ENCODE measurements at regions not wholly inside any gene's neighbourhood (a gene's known extent, or its start where the extent isn't known, plus 50 kb on each side); places are given as distances from the start of the nearest gene placed in this dataset.
"Not testable (repeated sequence)": the region's sequence is repeated elsewhere in the genome, so short reads cannot be mapped to it uniquely, and the experiment has no call there.

DNA sequence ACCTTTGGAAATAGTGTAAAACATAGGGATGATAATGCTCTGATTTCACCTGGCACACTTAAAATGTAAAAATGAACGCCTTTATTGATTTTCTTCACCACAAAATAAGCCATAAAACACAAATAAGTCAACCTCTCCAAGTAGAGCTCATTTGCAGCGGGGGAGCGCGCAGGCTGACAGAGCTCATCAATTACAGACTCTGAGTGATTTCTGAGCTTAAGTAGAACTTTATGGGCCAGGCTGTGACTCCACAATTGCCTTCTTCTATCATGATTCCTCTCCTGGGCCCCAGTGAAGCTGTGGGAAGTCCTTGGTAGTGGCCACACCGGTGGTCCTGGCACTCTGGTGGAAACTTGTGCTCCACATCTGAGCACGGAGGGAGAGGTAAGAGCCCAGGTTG, 789.0 kb upstream of the RAB6C start:
- DNase-seq (ENCODE audit: low read depth in 2 of 2) = no peak

DNA sequence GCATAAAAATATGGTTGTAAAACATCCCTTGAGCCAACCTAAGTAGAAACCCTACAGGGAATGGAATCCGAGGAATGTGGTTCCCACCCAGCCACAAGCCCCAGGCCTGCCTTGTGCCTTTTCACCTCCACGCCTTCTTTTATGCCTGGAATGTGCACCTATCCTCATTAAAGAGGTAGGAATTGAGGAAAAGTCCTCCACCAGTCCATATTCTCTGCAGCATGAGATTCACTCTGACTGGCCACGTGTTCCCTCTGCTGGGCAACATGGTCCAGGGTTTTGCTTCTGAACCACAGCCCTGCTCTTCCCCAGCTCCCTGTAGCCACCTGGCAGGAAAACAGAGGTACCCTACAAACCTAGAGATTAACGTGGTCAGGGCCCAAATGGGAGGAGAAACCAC, 787.9 kb upstream of the RAB6C start:
- no peak for DNase-seq (ENCODE audit: low read depth in 2 of 2)

DNA sequence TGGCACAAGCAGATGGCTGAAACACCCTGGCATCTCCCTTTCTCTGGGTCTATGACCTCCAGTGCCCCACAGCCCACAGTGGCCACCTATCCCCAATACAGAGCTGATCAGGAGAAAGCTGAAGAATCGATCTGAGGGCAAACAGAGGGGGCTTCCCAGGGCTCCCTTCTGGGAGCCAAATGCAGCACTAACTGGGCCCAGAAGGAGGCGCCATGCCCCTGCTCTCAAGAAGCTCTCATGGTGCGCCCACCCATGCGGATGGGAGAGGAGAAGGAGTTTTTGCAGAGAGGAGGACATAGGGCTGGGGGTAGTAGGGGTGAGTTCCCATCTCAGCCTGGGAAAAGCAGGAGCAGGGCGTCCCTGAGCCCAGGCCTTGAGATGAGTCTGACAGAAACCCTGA, 787.3 kb upstream of the RAB6C start:
- no peak for DNase-seq (ENCODE audit: low read depth in 2 of 2)

DNA sequence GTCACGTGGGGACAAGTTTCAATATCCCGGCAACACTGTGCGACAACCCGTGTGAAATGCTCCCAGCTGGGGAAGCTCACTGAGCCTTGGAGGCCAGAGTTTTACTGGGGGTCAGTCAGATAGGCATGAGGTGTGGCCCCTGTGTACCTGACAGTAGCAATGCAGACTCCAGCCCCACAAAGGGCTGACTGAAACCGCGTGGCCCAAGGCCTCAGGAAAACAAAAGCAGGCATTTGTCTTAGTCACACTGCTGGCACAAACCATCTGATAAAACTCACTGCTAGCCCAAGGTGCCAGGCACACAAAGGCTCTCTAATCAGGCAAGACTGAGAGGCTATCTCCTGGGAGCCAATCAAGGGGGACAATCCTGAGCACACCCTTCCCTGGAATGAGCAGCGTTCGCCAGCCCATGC, 786.6 kb upstream of the RAB6C start:
- DNase-seq (ENCODE audit: low read depth in 2 of 2) = no peak

DNA sequence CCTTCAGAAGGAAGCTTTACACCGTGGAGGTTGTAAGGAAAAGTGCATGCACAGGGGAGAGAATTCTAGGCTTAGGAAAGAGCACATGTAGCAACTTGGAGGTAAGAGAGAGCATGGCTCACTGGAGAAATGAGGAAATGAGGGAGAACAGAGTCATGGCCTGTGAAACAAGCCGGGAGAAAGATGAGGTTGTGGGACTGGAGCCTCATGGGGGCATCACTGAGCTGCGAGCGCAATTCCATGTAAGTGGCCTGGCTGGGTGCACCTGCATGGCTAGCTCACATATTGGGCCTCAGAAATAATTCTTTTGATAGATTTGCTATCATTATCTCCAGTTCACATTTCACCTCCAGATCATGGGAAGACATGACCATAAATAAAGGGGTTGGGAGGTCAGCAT, 785.5 kb upstream of the RAB6C start:
- no peak for DNase-seq (ENCODE audit: low read depth in 2 of 2)

DNA sequence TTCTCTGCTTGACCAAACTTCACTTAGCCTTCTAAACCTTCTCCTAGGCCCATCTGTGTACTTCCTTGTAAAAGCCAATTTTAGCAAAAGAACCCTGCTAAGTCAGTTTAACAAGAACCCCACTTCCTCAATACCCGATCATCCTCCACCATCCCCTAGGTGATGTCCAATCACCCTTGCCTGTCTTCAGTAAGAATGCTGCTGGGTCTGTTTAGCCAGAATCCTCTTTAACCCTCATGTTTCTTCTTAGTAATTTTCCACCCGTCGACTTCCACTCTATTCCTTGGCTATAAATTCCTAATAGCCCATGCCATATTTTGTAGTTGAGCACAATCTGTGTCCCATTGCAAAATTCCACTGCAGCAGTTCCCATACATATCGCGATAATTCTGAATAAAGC, 780.0 kb upstream of the RAB6C start:
- DNase-seq (ENCODE audit: low read depth in 2 of 2) = no peak

DNA sequence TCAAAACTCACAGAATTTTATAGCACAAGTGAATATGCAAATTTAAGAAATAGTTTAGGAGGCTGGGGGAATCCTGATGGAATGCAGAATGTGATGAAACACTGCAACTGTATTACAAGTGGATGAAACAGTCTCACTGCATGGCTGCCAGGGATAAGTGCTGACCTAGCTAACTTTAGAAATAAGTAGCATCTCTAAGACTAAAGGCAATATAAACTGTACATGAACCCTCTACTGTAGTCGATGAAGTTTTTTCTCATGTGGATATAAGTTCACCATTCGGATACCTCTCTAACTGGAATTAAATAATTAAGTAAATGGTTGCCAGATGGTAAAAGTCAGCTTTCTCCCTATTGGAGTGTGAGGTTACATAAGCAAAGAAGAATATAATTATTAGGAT, 777.8 kb upstream of the RAB6C start:
- DNase-seq (ENCODE audit: low read depth in 2 of 2) = no peak

DNA sequence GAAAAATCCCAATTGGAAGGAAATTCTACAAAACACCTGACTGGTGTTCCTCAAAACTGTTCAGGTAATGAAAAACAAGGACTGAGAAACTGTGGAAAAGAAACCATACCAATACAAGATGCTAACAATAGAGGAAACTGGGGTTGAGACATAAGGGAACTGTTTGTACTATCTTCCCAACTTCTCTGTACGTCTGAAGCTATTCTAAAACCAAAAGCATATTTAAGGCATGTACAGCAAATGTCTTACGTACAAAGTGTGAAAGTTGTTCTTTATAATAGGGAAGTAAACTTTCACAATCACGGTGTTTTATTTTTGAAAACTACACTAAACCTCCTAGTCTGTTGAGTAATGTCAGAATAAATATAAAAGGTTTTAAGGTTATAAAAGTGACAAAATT, 776.1 kb upstream of the RAB6C start:
- no peak for DNase-seq (ENCODE audit: low read depth in 2 of 2)

DNA sequence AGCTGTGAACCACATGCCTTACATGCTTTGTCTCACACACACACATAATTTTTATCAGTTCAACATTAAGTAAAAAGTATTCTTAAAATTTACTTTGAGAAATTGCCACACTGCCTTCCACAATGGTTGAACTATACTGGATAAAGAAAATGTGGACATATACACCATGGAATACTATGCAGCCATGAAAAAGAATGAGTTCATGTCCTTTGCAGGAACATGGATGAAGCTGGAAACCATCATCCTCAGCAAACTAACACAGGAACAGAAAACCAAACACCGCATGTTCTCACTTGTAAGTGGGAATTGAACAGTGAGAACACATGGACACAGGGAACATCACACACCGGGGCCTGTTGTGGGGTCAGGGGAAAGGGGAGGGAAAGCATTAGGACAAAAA, 774.9 kb upstream of the RAB6C start:
- DNase-seq (ENCODE audit: low read depth in 2 of 2) = not testable (repeated sequence)

DNA sequence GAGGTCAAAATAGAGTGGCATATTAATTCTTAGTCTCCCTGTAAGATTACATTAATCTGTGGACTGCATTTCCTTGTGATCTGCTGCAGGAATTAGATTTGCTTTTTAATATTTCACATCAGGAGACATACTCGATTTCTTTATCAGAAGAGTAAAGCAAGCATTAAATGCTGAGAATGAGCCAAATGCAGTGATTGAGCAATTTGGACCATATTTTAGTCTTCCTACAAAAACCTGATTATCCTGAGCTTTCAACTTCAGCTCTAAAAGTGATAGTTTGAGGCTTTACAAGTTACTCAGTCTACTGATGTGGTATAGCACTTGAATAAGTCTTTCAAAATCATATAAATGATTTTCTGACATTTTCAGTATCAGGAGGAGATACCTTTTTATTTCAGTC, 774.3 kb upstream of the RAB6C start:
- DNase-seq (ENCODE audit: low read depth in 2 of 2) = no peak

DNA sequence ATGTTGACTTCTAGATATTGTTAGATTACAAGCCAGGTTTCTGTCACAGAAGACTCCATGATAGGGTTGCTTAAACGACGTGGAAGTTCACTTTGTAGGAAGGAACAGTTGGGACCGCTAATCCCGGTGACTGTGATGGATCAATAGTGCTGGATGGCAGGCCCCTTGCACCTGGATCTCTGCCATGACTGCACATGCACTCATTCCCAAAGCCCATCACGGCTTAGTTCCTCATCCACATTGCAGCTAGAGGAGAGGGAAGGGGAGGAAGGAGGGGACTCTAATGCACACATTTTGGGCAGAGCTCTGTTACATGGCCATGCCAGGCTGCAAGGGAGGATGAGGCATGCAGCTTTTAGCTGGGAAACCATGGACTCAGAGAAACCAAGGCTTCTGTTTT, 773.7 kb upstream of the RAB6C start:
- DNase-seq (ENCODE audit: low read depth in 2 of 2) = no peak

DNA sequence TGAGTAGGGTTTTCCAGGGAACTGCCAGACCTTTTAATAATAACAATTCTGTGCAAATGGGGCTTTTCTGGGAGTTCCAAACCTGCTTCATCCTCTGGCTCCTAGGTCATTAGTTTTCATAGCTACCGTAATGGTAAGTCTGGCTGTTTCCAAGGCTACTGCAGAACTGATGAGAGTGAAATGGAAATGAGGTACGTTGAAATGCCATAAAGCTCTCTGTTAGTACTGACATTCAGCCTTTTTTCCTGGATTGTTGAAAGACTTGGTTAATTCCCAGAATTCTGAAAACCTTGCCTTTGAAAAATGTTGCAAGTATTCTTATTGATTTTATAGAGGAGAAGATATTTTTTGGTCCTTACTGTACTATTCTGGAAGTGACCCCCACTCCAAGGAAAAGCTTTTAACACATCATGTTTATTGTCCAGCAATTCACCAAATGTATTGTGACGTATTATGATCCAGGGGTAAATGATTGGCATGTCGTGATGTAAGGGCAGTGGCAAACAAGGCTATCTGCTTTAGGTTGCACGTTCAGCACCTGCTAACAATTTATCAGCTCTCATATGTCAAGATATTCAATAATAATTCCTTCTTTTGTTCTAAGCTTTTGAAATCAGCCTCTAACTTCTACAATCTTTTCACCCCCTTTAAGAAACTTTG, 767.0 kb upstream of the RAB6C start:
- DNase-seq (ENCODE audit: low read depth in 2 of 2) = no peak

DNA sequence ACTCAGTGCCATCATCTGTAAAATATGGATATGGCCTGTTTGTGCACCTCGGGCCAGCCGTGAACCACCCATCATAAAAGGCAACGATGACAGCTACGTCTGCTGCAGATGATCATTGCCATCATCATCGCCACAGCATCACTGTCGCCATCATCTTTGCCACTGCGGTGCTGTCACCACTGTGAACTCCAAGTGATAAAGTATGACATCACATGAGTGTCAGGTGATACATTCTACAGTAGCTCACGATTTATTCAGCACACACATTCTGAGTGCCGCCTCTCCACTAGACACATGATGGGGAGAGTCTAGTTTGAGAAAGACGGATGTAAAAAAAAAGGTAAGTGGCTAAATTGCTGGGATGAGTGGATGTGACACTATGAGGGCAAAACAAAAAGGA, 755.4 kb upstream of the RAB6C start:
- DNase-seq (ENCODE audit: low read depth in 2 of 2) = no peak

DNA sequence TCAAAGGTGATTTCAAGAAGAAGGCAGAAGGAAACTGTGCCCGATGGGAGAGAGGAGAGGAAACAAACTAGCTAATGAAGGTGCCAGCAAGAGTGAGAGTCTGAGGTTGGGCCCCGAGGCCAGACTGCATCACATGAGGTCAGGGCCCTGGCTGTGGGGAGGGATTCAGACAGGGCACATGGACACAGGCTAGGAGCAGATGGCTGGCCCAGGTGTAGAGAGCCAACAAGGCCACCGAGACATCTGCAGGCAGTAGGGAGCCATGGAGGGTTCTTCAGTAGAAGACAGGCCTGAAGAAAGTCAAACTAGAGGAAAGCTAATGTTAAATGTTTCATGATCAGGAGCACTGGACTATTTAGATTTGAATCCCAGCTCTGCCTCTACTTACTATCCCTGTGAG, 755.0 kb upstream of the RAB6C start:
- no peak for DNase-seq (ENCODE audit: low read depth in 2 of 2)

DNA sequence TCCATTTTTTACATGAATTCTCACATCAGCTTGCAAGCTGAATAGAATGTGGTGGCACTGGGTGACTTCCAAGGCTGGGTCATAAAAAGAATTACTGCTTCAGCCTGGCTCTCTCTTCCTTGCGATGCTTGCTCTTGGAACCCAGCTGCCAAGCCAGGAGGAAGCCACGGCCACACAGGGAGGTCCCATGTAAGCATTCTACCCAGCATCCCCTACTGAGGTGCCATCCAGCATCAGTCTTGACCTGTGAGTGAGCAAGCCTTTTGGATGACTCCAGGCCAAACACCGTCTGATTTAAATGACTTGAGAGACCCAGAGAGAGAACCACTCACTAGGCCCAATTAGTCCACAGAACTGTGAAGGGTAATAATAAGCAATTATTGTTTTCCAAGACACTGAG, 750.3 kb upstream of the RAB6C start:
- DNase-seq (ENCODE audit: low read depth in 2 of 2) = no peak

DNA sequence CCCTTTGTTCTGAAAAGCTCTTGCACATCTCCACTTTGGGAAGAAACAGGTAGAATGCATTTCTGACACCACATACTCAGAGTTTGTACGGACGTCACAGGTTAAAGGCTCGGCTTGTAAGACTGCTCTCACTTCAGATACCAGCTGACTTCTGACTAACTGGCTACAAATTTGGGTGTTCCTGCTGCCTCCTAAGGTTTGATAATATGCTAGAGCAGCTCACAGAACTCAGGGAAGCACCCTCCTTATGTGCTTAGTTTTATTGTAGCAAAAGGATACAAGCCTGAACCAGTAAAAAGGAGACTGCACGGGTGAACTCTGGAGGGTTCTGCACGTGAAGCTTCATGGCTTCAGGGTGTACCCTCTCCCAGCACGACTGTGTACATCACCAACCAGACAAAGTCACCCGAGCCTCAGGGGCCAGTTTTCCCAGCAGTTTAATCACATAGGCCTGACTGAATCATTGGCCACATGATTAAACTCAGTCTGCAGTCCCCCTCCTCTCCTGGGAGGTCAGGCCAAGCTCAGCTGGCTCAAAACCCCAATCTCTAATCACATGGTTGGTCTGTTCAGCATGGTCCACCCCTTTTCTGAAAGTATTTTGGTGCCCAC, 749.5 kb upstream of the RAB6C start:
- DNase-seq (ENCODE audit: low read depth in 2 of 2) = no peak

DNA sequence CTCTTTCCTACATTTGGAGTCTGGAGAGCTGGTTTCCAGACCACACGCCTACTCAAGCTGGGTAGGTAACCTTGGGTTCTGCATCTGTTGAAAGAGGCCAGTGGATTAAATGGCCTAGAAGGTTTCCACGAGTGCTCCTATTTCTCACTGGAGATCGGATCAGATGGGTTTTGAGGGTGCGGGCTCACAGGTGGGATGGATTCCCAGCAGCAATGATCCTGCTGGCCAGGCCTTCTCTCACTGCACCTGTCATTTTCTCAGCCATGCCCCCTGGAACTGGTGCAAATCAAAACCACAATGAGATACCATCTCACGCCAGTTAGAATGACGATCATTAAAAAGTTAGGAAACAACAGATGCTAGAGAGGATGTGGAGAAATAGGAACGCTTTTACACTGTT, 747.5 kb upstream of the RAB6C start:
- DNase-seq (ENCODE audit: low read depth in 2 of 2) = no peak

DNA sequence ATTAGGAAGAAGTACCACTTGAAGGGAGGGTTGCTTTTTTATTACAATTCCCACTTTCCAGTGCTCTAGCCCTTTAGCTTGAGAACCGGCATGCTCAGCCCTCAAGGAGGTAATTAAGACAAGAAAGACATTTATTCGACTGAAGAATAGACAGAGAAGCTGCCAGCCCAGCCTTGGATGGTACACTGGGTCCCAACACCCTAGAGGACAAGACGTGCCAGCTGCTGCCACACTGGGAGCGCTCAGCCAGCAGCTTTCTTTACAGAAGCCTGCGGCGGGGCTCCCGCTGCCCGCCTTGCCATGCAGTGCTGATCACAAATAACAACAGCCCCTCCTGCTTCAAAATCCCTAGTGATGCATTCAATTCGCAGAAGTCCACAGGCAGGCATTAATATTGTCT, 746.3 kb upstream of the RAB6C start:
- DNase-seq (ENCODE audit: low read depth in 2 of 2) = no peak

DNA sequence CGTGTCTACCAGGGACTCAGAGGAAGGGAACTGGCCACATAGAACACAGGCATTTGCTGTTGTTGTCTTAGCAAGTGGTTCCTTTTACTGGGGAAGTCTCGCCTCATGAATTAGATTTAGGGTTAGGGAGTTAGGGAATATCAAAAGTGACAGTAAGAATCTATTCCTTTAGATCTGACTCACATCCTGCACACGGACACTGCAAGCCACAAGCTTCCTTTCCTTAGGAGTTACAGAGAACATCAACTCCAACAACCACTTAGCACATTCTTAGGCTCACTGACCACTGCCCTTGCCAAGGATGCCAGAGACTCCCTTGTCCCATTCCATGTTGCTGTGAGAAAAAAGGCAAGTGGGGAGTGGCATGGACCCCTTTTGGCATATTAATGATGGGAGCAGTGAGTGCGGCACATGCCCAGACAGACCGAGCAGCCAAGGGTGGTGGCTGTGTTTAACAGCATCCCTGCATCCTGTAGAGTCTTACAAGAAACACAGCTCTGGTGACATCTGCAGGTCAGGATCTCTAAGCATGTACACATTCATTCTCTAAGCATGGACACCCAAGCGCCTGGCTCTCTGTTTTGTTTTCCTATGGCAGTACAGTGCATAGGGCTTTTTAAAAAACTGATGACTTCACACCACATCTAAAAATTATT, 745.6 kb upstream of the RAB6C start:
- DNase-seq (ENCODE audit: low read depth in 2 of 2) = no peak

DNA sequence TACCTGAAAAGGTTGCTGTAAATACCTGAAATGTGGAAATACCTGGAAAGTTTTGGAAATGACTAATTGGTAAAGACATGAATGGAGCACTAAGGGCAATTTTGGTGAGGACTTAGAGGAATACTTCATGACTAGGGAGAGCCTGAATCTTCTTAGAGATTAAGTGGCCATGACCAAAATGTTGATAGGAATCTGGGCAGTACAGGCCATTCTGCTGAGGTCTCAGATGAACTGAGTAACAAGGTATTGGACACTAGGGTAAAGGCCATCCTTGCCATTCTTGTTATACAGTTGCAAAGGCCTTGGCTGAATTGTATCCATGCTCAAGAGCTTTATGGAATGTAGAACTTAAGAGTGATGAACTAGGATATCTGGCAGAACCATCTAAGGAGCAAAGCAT, 742.9 kb upstream of the RAB6C start:
- DNase-seq (ENCODE audit: low read depth in 2 of 2) = no peak

DNA sequence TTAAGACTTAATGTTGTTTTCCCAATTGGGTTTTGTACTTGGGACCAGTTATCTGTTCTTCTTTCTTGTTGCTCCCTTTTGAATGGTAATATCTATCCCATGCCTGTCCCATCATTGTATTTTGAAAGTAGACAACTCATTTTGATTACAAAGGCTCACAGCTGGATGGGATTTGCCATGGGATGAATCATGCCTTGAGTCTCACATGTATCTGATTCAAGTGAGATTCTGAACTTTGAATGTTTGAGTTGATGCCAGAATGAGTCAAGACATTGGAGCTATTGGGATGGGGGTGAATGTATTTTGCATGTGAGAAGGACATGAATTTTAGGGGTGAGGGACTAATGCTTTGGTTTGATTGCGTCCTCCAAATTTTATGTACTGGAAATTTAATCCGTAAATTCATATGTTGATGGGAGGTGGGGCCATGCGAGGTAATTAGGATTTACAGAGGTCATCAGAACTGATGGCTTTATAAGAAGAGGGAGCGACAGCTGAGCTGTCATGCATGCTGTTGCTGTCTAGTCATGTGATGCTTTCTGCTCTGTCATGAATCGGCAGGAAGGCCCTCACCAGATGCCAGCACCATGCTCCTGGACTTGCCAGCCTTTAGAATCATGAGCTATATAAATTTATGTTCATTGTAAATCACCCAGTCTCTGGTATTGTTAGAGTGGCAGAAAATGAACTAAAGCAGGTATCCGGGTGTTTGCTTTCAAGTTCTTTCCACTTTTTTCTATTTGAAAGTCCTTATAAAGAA, 741.3 kb upstream of the RAB6C start:
- DNase-seq (ENCODE audit: low read depth in 2 of 2) = no peak

DNA sequence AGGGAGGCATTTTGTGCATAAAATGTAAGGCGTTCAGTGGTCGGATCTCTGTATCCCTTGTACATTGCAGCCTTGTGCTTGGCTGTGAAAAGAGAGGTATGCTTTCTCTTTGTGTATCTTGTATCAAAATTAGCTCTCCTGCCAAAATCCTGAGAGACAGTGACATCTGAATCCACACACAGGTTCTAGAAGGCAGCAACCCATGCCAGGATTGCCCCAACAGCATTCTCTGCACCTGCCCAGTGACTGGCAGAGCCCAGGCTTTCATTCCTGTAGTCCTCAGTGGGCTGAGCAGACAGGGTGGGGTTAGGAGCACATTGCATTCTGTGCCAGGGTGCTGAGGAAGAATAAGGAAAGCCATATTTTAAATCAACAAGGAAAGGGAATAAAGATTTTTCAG, 740.3 kb upstream of the RAB6C start:
- no peak for DNase-seq (ENCODE audit: low read depth in 2 of 2)

DNA sequence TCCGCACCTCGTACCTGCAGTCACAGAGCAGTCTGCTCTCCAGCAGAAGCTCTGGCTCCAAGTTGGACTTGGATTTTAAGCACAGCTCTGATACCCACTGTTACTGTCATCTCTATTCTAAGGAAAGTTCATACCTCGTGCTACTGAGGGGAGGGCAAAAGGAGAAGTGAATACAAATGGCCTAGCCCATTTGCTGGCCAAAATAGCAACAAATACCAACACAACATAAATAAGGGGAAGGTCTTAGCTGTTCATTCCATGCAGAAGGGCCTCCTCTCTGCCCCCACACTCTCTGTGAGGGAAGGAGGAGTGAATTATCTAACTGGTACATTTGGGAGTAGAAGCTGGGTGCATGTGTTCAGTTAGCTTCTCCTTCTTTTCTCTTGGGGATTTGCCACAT, 739.4 kb upstream of the RAB6C start:
- no peak for DNase-seq (ENCODE audit: low read depth in 2 of 2)
